NK-92 (cell line): ENCODE measurements at regions not wholly inside any gene's neighbourhood (a gene's known extent, or its start where the extent isn't known, plus 50 kb on each side); places are given as distances from the start of the nearest gene placed in this dataset.

Source experiments
- DNase-seq: peaks from one replicate; lab custom pipeline; 2025; ENCODE audit not compliant: unreplicated experiment; lab: John Stamatoyannopoulos, UW

GRCh38 chr3:44016818-44017217 is 224.9 kb upstream of the TOPAZ1 start:
- DNase-seq, result no peak

DNA sequence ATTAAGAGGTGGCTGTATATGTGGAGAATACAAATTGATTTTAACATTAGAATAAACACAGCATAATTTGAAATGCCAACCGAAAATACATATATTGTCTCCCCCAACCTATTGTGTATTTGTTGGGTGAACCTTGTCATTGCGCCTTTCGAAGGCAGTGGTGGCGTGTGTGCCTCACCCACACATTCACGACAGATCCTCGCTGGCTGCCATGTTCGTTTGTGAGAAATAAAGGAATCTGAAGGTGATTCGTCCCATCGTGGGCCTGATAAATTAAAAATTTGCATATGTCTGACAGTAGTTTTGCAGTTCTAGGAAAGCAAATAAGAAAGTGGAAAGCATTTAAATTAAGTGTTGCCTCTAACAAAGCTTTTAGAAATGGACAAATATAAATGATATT is 222.8 kb upstream of the TOPAZ1 start:
- no peak for DNase-seq

DNA sequence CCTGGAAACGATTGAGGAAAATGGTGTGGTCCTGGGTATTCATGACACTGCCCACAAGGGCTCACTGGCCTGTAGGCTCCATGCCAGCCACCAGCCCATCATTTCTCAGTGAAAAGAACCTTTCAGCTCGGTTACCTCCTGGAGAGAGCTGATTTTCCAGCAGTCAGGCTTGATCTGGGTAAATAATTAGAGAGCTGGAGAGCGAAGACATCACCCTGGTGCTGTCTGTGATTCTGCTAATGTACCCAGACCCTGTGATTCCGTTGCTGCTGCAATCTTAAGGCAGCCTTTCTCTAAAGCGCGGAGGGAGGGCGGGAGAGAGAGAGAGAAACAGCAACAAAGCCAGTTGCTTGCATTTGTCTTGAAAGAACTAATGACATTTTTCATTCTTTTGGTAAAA is 221.9 kb upstream of the TOPAZ1 start:
- DNase-seq, result no peak

DNA sequence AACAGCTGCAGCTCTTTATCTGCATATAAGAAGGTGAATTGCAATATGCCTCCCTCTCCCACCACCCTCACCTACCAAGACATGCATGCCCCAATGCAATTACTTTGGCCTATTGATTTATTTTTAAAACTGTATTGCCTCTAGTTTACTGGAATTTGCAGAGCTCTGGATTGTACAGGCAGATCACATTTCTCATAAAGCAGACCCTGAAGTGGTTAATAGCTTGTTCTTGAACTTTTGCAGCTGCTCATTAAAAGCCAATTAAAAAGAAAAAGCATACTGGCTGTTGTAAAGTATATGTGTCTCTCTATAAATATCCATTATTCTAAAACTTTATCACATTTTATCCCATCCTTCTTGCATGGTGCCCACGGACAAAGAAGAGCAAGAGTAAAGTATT is 221.5 kb upstream of the TOPAZ1 start:
- no peak for DNase-seq

DNA sequence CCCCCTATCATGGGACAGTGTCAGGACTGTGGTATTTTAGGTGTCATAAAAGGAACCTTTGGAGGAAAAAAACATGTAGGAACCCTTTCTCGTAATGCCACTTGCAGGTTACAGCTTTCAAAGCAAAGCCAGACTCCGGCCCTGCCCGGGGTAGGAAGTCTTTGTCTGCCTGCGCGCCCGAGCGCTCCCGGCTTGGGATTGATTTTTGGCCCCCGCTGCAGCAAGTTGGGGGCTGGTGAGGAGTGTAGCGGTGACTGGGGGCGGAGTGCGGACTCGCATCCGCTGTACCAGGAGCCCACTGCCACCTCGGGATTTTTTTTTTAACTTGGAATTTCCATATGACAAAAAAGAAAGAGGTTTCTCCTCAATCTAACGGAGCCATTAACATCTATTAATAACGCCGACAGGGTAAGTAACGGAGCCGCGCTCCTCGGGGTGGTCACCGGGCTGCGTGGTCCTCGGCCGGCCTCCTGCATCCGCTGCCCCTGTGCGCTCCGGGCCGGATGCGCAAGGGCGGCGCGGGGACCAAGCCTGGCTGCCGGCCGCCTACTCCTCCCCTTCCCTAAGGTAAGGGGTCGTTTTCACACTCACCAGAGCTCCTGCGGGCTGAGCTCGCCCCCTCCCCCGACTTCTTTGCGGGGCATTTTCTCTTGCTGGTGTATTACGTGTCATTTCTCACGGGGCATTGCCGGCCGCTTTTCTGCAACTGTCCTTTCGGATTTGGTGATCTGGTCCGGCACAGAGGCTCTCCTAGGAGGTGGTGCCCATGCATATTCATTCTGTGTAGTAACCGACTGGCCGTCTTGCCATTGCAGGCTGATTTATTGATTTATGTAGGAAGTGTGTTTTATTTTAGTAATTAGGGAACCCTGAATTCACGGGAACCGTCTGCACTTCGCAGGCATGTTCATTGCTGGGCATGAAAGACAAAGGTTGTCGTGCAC is 219.8 kb upstream of the TOPAZ1 start:
- DNase-seq, result no peak

DNA sequence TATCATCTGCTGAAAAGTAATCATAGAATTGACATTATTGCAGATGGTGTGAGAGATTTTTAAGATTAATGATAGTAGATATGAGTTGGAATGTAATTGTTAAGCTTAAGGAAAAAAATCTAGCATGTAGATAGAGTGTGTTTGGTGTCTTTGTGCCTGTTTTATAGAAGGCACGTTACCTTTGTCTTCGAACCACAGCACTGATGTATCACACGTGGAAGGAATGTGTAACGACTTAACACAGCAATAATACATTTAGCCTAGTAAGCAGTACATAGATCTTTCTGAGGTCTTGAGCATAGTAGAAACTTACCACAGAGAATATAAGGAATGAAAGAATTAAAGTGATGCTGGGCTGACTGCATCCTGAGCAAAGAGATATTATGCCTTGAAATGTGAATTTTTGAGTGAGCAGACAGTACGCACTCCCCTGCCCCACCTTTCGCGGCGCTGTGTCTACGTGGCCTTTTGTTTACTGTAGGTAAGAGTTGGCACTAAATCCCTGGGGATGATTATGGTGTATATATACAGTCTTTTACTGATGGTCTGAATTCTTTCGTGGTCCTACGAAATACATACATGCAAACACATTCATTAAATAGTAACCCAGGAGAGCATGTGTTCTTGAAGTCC is 217.6 kb upstream of the TOPAZ1 start:
- no peak for DNase-seq

GRCh38 chr3:44026220-44026865 is 215.3 kb upstream of the TOPAZ1 start:
- DNase-seq, result no peak

DNA sequence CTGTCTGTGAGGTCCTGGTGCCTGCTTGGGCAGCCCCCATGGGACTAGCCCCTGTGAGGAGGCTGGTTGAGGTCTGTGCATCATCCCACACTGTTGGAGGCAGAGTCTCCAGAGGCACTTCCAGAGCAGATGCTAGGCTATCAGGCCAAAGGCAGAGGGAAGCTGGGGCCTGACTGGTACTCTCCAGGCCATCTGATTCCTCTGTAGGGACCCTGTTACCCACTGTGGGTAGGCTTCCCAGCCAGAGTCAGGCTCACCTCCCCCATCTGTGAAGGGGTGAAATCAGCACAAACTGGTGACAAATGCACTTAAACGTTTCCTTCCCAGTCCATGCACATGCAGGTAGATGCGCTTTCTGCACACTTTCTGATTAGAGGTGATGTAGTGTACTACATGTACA is 212.6 kb upstream of the TOPAZ1 start:
- DNase-seq, result no peak

GRCh38 chr3:44030285-44030684 is 211.4 kb upstream of the TOPAZ1 start:
- no peak for DNase-seq

DNA sequence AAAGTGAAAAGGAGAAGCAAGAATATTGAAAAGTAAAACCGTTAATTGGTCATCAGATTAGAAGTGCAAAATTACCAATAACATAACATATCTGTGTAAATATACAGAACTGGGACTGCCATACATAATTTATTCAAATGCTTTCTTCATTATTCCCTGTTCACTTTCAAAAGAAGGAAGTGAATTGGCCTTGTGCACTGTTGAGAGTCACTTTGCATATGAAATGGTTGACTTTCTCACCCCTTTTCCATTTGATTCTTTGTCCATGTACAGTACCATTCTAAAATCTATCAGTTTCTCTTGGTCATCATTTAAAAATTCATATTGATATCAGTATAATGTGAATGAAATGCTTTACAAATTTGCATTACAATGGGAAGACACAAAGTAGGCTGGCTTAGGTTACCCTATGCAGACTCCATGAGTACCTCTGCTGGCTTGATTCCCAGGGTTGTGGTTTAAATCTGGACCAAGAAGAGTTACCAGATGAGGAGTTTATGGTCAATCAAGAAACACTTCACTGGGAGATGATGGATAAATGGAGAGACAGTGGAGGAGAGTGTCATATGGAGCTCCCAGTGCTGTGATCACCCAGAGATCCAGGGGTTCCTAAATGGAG is 210.9 kb upstream of the TOPAZ1 start:
- no peak for DNase-seq

DNA sequence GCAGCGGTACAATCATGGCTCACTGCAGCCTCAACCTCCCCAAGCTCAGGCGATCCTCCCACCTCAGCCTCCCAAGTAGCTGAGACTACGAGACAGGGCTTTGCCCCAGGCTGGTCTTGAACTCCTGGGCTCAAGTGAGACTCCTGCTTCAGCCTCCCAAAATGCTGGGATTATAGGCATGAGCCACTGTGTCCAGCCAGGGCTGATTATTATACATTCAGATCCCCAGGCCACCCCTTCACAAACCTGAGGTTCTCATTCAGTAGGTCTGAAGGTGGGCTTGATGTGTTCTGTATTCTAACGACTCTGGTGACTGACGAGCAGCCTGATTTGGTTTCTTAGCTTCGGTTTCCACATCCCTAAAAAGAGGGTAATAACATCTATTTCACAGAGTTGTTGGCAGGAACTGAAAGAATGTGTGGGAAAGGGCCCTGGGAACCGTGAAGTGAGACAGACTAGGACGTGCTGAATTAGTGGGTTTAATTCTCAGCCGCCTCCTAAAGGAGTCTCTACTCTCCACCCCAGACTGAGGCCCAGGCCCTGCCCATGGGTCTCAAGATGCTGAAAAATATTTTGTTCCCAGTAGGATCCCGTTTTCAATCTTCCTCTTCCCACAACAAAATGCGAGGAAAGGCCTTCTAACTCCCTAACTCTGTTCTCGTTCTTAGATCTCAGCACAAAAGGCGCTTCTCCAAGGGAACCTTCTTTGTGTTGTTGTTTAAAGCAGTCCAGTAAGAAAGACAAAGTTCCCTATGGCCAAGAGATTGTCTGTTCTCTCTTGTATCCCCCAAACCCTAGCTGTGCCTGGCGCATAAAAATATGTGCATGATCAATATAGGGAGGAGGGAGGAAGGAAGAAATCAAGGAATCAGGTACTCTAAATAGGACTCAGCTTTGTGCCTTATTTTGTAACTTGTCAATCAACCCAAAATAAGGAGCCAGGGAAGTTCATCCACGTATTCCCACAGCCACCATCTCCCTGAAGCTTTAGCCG is 210.0 kb upstream of the TOPAZ1 start:
- DNase-seq, result no peak

DNA sequence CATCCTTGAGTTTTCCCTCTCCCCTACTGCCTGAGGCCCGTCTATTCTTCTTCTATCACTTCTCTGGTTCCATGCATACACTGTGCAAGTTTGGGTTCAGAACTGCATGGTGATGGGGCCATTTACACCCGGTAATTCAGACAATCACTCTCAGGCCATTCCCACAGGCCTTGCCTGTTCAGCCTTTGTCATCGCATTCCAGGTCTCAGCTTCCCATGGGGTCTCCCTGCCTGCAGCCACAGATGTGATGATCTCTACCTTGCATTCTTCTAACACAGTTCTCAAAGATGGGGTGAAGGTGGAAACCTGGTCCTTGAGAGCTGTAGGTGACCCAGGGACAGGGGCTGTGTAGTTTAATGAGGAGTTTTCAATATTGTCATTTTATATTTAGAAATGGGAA is 209.2 kb upstream of the TOPAZ1 start:
- DNase-seq, result no peak

- DNase-seq, result no peak
Observed at GRCh38 chr3:44033123-44033522, 208.6 kb upstream of the TOPAZ1 start.

DNA sequence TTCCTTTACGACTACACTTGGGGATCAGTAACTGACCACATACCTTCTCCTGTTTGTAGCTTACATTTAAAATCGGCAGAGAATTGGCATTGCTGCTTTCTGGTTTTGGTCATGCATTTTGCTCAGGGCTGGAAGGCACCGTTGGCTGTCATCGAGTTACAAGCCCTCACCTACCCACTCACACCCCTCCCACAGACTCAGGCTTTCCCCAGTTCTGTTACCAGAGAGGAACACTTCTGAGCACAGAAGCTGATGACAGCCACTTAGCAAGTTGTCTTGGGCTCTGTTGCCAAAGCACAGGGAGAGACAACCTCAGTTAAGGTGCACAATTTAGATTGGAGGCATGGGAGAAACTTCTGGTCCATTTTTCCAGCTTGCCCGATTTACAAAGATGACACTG is 204.8 kb upstream of the TOPAZ1 start:
- no peak for DNase-seq

DNA sequence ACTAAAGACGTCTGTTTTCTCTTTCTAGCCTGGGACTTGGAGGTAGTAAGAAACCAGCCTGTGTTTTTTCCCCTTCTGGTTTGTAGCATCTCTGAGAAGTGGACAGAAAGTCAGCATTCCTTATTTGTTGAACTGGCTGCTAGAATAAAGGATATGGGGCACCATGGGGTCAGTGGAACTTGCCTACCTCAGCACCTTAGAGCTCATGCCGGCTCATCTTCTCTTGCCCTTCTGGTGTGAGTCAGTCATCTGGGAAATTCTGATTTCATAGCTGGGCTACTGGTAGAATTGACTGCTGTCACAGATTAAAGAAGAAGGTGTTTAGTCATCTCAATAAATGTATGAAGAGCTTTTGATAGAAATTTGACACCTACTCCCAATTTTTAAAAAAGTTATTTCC is 202.7 kb upstream of the TOPAZ1 start:
- DNase-seq, result no peak

DNA sequence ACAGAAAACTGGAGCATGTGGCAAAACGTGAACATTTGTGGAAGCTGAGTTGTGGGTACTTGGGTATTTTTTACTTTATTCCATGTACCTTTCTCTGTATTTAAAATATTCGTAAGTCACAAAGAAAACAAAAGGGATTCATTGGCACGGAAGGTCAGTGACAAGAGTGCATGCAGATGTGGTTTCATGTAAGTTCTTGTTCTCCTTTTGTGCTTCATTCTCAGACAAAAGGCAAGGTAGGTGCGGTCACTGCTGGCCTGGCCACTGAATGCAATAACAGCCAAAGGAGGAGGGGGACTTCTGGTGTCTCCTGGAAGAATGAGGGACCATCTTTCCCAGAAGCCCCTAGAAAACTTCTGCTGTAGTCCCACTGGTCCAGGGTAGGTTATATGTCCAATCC is 200.0 kb upstream of the TOPAZ1 start:
- DNase-seq, result no peak

- DNase-seq, result no peak
Observed at GRCh38 chr3:44042772-44043171, 198.9 kb upstream of the TOPAZ1 start.

GRCh38 chr3:44045476-44046275 is 196.0 kb upstream of the TOPAZ1 start:
- DNase-seq, result no peak

GRCh38 chr3:44047796-44048195 is 193.9 kb upstream of the TOPAZ1 start:
- DNase-seq, result no peak
